Stimulated activated CD4-positive, alpha-beta T cell treated with anti-CD3 and anti-CD28 coated beads, Interleukin-1b, Interleukin-23, amount 100 ng/mL, for 48 hours (primary cell): ENCODE measurements at regions not wholly inside any gene's neighbourhood (a gene's known extent, or its start where the extent isn't known, plus 50 kb on each side); places are given as distances from the start of the nearest gene placed in this dataset.
A peak's percentile ranks its signal among the peaks of the same experiment; 100 is the strongest.

Experiments used
- DNase-seq: peaks from one replicate; pipeline ENCODE4 v3.0.0-alpha.2; 2020

DNA sequence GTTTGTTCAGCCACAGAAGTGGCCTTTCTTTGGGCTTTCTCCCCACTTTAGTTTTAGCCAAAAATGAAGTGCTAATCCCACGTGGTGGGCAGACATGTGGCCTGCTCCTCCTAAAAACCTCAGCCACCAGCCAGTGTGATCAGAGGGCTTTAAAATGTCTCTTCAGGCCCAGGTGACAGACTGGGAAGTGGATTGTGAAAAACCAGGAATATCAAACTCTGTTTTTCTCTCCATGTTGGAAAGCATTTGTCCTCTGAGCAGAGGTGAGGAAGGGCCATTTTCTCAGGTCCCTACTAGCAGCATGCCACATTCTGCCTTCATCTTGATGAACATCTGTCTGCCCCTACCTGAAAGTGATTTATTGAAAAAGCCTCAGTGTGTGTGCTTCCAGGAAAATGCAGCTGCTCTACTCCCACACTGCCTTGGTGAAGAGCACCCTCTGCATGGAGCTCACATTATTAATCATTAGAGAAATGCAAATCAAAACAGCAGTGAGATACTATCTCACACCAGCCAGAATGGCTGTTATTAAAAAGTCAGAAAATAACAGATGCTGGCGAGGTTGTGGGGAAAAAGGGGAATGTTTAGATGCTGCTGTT lies 181.2 kb upstream of the DMAC1 start:
- peak; percentile 16 for DNase-seq

DNA sequence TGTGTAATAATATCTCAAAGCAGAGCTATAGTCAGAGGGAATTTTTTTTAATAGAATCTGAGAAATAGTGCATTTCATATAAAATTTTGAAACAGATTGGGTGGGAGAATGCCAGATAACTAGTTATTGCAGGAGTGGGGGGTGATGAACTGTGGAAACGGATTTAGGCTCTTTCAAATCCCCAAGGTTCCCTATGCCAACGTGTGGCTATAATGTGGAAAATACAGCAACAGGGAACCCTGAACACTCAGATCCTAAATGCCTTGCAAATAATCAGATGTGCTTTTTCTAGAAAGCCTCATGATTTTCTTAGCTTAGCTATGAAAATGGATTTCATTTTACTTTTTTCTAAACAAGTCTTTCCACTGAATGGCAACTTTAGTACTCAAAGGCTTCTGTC lies 180.5 kb upstream of the DMAC1 start:
- DNase-seq = no peak

DNA sequence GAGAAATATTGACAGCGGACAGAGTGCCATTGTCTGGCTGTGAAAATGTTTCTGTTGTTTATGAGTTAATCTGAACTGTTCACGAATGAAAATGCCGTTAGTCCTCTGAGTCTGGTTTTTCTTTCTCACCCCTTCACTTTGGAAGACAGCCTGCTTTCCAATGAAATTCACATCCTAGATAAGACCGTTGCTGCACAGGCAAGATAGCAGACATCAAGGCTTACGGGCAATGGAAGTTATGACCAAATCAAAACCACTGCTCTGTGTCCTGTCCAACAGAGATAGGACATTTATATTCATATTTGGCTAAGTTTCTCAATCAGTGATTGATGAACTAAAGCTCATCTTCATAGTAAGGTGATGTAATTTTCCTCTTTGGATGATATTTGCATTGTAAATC lies 180.0 kb upstream of the DMAC1 start:
- no peak for DNase-seq

DNA sequence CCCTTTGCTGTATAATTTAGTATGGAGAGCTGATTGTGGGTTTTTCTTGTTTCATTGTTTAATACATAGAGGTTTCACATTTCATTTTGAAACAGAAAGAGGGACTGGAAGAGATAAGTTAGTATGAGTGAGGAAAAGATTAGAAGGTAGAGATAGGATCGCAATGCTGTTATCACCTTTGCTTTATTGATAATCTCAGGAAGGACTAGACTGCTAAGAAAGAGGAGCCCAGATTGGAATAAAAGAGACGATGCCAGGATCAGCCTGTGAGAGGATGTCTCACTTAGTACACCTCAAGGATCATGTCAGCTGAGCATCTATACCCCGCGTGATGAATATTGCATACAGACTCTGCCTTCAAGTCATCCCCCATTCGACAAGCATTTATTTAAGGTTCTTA lies 178.0 kb upstream of the DMAC1 start:
- DNase-seq = no peak

- no peak for DNase-seq
Observed at GRCh38 chr9:7976856-7977255, 177.3 kb upstream of the DMAC1 start.

DNA sequence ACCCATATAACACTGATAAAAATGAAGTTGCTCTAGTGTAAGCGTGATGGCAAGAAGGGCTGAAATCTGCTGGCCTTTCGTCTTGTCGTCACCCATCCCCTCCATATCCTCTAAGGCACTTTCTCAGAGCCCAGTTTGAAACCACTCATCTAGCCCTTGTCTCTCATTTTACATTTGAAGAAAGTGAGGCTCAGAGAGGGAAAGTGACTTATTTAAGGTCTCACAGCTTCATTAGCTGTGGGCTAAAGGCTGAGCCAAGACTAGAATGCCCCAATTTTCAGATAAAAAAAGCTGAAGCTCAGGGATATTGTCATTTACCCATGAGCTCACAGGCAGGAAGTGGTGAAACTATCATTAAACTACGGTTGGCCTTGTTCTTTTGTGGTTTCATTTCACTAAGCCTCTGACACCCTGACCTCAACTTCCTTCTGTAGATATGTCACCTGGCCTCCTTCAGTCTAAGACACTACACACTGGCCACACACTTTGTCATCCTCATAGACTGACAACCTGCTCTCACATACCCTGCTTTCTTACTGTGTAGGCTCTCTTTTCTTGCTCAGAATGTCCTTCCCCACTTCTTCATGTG lies 176.7 kb upstream of the DMAC1 start:
- peak; percentile 68 for DNase-seq

- DNase-seq = no peak
Observed at GRCh38 chr9:7975336-7975735, 175.8 kb upstream of the DMAC1 start.

DNA sequence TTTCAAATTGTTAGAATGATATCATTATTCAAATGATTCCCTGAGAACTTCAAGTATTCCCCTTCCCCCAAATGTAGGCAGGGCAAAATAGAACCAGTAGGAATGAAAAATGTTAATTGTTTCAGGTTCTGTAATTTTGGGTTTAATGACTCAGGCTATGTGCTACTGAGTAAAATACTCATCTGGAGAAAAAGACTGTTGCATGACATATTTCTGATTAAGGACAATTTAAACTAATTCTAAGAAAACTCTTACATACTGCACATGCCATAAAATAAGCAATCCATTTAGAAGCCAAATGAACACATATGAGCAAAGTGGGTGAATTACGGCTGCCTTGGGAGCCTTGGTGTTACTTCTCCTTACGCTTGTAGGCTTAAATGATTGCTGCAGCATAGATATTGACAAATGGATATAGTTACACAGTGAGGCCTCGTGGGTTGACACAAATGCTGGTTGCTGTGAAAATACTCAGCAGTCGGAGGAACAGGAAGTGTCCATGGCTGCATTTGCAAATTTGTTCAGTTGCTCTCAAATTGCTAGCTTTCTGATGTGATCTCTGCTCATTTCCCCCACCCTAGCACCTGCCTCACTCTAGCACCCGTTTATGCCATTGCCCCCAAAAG lies 174.9 kb upstream of the DMAC1 start:
- DNase-seq = peak; percentile 17

- no peak for DNase-seq
Observed at GRCh38 chr9:7973123-7973522, 173.5 kb upstream of the DMAC1 start.

DNA sequence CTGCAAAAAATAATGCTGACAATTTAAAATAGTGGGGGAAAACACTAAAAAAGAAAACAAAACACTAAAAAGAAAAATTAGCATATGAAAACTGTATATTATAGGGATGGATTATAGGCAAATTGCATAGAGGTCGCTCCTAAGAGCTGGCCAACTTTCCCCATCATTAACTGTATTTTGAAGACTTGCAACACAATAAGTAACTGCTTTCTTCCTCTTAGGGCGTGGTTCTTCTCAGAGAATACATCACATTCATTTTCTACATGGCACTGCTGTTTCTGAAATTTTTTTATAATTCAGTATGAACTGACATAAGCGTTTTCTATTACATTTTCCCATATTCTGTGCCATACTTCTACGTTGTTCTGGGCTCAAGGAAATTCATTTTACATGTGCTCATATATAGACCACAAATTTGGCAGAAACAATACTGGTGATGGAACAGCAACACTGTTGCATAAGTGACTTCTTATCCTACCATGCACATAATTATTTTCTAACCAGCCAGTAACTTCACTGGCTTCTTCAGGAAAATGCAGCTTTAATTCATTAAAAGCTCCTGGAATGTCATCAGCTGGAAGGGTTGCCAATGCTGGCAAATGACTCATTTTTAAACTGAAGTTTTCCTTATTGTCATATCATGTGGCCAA lies 171.2 kb upstream of the DMAC1 start:
- no peak for DNase-seq

DNA sequence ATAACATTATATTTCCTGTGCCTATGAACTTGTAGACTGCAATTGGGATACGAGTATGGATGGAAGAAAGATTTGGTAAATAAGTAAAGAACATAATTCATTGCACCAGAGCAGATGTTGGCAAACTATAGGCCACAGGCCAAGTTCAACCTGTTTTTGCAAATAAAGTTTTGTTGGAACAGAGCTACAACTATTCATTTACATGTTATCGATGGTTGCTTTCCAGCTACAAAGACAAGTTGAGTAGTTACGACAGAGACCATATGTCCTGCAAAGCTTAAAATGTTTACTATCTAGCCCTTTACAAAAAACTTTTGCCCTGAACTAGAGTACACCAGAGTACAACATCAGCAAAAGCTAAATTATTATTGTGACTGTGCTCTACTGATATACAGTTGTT lies 169.1 kb upstream of the DMAC1 start:
- no peak for DNase-seq

DNA sequence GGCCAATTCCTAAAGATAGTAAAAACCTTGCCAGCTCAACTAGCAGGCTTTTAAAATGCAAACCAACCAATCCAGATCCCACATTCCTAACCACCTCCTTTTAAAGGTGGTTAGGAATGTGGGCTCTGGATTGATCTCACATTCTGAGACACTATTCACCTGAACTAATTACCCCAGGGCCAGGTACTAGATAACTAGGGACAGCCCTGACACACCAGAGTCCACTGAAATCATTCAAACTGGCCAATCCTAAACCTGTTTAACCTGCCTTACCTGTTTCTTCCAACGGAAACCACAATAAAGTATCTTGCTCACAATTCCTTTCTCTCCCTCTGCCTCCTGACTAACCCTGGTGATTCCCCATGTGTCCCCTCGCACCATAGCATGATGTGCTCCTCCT lies 168.3 kb upstream of the DMAC1 start:
- no peak for DNase-seq

DNA sequence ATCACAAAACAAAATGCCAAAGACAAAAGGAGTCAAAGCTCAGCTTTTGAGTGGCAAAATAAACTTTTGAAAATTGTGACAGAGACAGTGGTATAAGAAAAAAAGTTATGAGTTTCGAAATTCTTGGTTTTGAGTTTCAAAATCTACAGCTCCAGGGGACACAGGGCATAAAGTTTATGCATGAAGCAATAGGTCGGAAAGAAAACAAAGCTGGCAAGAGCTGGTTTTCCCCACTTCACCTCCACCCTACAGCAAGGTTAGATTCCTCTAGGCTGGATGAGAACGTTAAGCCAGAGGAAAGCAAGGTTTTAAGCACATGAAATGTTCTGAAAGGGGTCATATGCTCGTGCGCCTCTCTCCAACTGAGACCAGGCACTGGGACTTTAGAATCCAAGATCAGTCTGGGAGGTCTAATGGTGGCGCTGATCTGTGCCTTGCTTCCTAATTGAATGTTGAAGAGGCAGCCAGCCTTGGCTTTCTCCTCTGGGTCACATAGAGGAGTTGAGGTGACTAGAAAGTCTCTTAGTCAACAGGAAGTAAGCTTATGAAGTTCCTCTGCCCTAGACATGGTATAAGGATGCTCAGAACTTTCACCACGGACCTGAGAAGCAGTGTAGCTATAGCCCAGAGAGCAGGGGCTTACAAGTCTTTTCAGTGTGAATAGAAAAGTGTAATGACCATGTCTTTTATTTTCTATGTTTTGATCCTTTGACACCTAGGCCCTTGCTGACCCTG lies 167.7 kb upstream of the DMAC1 start:
- DNase-seq = no peak

- DNase-seq = no peak
Observed at GRCh38 chr9:7965063-7965462, 165.5 kb upstream of the DMAC1 start.

- DNase-seq = no peak
Observed at GRCh38 chr9:7963026-7963425, 163.4 kb upstream of the DMAC1 start.

DNA sequence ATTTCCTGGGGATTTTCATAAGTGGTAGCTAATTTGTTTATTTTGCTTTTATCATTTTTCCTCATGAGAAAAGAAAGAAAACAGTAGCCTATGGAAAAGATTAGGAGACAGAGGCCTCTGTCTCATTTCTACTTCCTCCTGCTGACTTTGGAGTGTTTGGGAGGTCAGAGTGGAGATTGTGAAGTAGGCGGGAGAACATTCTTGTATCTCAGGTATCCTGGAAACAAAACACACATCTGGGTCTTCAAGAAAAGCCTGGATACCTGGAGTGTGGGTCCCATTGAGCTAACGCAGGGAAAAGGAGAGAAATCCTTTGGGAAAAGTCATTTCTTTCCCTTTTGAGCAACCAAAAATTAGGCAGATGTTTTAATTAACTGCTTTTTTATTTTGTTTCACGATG lies 161.5 kb upstream of the DMAC1 start:
- DNase-seq = no peak

DNA sequence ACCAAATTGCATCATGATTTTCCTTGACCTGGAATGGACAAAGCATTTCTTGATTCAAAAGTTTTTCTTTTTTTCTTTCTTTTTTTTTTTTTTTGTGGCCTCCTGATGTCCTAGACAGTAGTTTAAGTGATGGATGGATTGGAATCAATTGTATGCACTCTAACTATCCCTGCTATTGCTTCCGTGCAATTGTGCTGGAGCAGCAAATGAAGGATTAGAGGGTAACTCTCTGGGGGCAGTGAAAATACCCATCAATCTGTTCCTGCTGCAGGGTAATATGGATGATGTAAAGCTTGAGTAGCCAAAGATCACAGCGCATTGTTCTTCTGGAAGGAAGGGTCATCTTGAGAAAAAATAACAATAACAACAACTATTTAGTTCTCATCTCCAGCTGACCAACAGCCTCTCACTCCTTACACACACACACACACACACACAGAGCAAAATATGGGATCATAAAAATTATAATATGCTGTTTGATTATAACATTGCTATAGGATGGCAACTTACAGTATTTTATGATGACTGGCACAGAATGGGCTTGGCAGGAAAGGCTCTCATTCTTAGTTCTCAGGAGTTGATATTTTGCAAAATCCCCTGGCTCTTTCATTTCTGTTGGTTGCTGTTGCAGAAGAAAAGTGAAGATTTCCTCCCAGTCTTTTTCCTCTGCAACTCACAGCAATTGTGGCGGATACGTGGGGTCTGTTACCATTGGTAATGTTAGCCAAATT lies 160.9 kb upstream of the DMAC1 start:
- DNase-seq = no peak

- DNase-seq = no peak
Observed at GRCh38 chr9:7957803-7958202, 158.2 kb upstream of the DMAC1 start.

GRCh38 chr9:7947577-7947976 lies 148.0 kb upstream of the DMAC1 start:
- DNase-seq = no peak

GRCh38 chr9:7946458-7946857 lies 146.9 kb upstream of the DMAC1 start:
- no peak for DNase-seq

- DNase-seq = no peak
Observed at GRCh38 chr9:7944572-7944971, 145.0 kb upstream of the DMAC1 start.

DNA sequence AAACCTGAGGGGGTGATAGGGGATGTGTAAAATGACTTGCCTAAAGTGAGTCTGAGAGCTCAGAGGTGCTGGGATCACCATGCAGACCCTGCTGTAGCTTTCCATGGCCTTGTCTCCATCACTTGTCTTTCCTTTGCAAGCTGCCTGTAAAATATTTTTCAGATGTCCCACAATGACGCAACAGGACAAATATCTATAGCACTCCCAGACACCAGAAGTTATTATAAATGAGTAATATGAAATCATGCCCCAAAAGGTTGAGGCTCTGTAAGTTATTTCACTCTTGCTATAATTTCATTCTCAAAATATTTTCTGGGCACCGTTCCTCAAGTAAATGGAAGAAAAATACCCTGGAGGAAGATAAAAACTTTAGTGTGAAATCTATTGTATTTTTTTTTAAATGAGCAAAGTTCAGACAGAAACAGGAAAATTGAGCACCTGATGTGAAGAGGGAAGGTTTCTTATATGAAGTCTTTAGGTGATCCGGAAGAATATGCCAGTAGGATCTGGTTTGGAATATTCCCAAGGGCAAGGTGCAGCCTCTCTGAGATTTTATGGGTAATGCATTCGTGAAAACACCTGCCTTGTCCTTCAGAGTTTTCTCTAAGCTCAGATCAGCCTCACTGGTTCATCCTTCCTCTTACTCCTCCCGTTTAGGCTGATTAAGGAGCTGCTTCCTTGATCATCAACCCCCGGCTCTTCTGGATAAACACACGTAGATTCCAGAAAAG lies 138.3 kb upstream of the DMAC1 start:
- DNase-seq = no peak
